SK-N-SH (cell line): ENCODE measurements at regions not wholly inside any gene's neighbourhood (a gene's known extent, or its start where the extent isn't known, plus 50 kb on each side); places are given as distances from the start of the nearest gene placed in this dataset.

Source experiments
- CTCF ChIA-PET: fragments of 300-600, 350-600 bp; formaldehyde crosslinking; extraction: SDS; loops from one replicate; lab custom pipeline; 2021; lab: Yijun Ruan, JAX
- POLR2A ChIA-PET: fragments of 350-600 bp; sonication (Branson Sonifier 250); formaldehyde crosslinking; extraction: SDS; loops from one replicate; lab custom pipeline; 2020; ENCODE audit warnings: antibody characterized with exemption, inconsistent platforms; lab: Yijun Ruan, JAX
- DNase-seq: peaks from one replicate; pipeline ENCODE4 v3.0.0; 2012
- H2AFZ ChIP-seq: fragments of 200-600 bp; sonication (generic); 2 replicates; pipeline ENCODE4 v1.8.1; 2016; ENCODE audit warnings: antibody characterized with exemption, mild to moderate bottlenecking, low read depth
- H3F3A ChIP-seq: fragments of 200-600 bp; sonication (generic); replicated peaks from 2 replicates; pipeline ENCODE3; 2016; ENCODE audit warnings: antibody characterized with exemption, mild to moderate bottlenecking; ENCODE audit not compliant: insufficient read depth
- H3K27ac ChIP-seq, 2 experiments: fragments of 200-500 bp in 1 of 2; fragments of 200-600 bp in 1 of 2; sonication (Bioruptor generic) in 1 of 2; sonication (generic), shearing (Covaris generic) in 1 of 2; 2 replicates each; pipeline versions ENCODE4 v1.5.1 to v1.6.1; 2014 to 2016; ENCODE audit warnings: low read depth in 2 of 2, inconsistent platforms in 1 of 2, low read length in 1 of 2, mild to moderate bottlenecking in 1 of 2, mixed read lengths in 1 of 2
- H3K27me3 ChIP-seq: fragments of 200-600 bp; sonication (generic), shearing (Covaris generic); 2 replicates; pipeline ENCODE4 v1.6.1; 2016; ENCODE audit warnings: mixed run types; ENCODE audit not compliant: insufficient read depth
- H3K36me3 ChIP-seq, 2 experiments: fragments of 200-500 bp in 1 of 2; fragments of 200-600 bp in 1 of 2; sonication (Bioruptor generic) in 1 of 2; sonication (generic) in 1 of 2; replicated peaks in 1 of 2; 2 replicates each; pipeline versions ENCODE3 to v1.5.1; 2014 to 2016; ENCODE audit warnings: low read length in 1 of 2, mild to moderate bottlenecking in 1 of 2; ENCODE audit not compliant: insufficient read depth in 2 of 2, control insufficient read depth in 1 of 2
- H3K4me1 ChIP-seq, 2 experiments: fragments of 200-500 bp in 1 of 2; fragments of 200-600 bp in 1 of 2; sonication (Bioruptor generic) in 1 of 2; sonication (generic), shearing (Covaris generic) in 1 of 2; 2 replicates each; pipeline versions ENCODE4 v1.5.1 to v1.6.1; 2014 to 2016; ENCODE audit warnings: low read depth in 1 of 2, low read length in 1 of 2, mixed run types in 1 of 2; ENCODE audit not compliant: insufficient read depth in 2 of 2, control insufficient read depth in 1 of 2
- H3K4me2 ChIP-seq: fragments of 200-600 bp; sonication (generic), shearing (Covaris generic); 2 replicates; pipeline ENCODE4 v1.6.1; 2017; ENCODE audit warnings: mixed run types
- H3K4me3 ChIP-seq, 2 experiments: fragments of 200-500 bp in 1 of 2; fragments of 200-600 bp in 1 of 2; sonication (Bioruptor generic) in 1 of 2; sonication (generic), shearing (Covaris generic) in 1 of 2; 2 replicates each; pipeline versions ENCODE4 v1.5.1 to v1.8.1; 2014 to 2016; ENCODE audit warnings: low read depth in 2 of 2, inconsistent platforms in 1 of 2, low read length in 1 of 2, mild to moderate bottlenecking in 1 of 2, mixed read lengths in 1 of 2, moderate library complexity in 1 of 2
- H3K79me2 ChIP-seq: fragments of 200-600 bp; sonication (generic); 2 replicates; pipeline ENCODE4 v1.8.1; 2017; ENCODE audit warnings: mild to moderate bottlenecking; ENCODE audit not compliant: insufficient read depth
- H3K9ac ChIP-seq: fragments of 200-600 bp; sonication (generic); 2 replicates; pipeline ENCODE4 v1.6.1; 2017; ENCODE audit warnings: mixed run types
- H3K9me2 ChIP-seq: fragments of 200-600 bp; sonication (generic); 2 replicates; pipeline ENCODE4 v1.6.1; 2017; ENCODE audit warnings: mixed run types
- H3K9me3 ChIP-seq: fragments of 200-600 bp; sonication (generic); 2 replicates; pipeline ENCODE4 v1.6.1; 2017; ENCODE audit warnings: mixed run types, mild to moderate bottlenecking, moderate library complexity
- H4K20me1 ChIP-seq: fragments of 200-600 bp; sonication (generic); 2 replicates; pipeline ENCODE4 v1.6.1; 2017; ENCODE audit warnings: mild to moderate bottlenecking, mixed run types; ENCODE audit not compliant: insufficient read depth
- CTCF ChIP-seq: fragments of 200-600 bp; sonication (generic); IDR thresholded peaks from 2 replicates; pipeline ENCODE4 v1.6.1; 2017; ENCODE audit warnings: antibody characterized with exemption, mild to moderate bottlenecking, moderate library complexity
- ELF1 ChIP-seq: IDR thresholded peaks from 2 replicates; pipeline ENCODE4 v1.4.0; 2012
- FOSL2 ChIP-seq: IDR thresholded peaks from 2 replicates; pipeline ENCODE4 v1.4.0; 2012; ENCODE audit warnings: low read depth, mild to moderate bottlenecking, moderate library complexity, borderline replicate concordance
- FOXJ3 ChIP-seq: sonication (generic); formaldehyde crosslinking; IDR thresholded peaks from 2 replicates; pipeline ENCODE4 v1.5.1; 2020; ENCODE audit warnings: mild to moderate bottlenecking, missing genetic modification reagents
- FOXM1 ChIP-seq: IDR thresholded peaks from 2 replicates; pipeline ENCODE4 v1.4.0; 2012; ENCODE audit warnings: low read depth, mild to moderate bottlenecking
- GABPA ChIP-seq: IDR thresholded peaks from 2 replicates; pipeline ENCODE4 v1.4.0; 2012; ENCODE audit warnings: low read depth, mild to moderate bottlenecking
- GATA2 ChIP-seq: sonication (generic); formaldehyde crosslinking; IDR thresholded peaks from 2 replicates; pipeline ENCODE4 v1.5.0; 2020; ENCODE audit warnings: mild to moderate bottlenecking, missing genetic modification reagents
- IRF3 ChIP-seq: fragments of 150-350 bp; IDR thresholded peaks from 2 replicates; pipeline ENCODE4 v1.6.1; 2016; ENCODE audit warnings: mild to moderate bottlenecking, low read depth, low read length
- PBX3 ChIP-seq: IDR thresholded peaks from 2 replicates; pipeline ENCODE4; 2012
- POLR2AphosphoS5 ChIP-seq: IDR thresholded peaks from 2 replicates; pipeline ENCODE4 v1.6.1; 2012; ENCODE audit warnings: low read depth, low read length
- RCOR1 ChIP-seq: fragments of 150-350 bp; IDR thresholded peaks from 2 replicates; pipeline ENCODE4 v1.6.1; 2017; ENCODE audit warnings: antibody characterized with exemption, low read length
- RXRA ChIP-seq: IDR thresholded peaks from 2 replicates; pipeline ENCODE4 v1.4.0; 2012; ENCODE audit warnings: low read depth, mild to moderate bottlenecking, borderline replicate concordance
- TCF12 ChIP-seq: IDR thresholded peaks from 2 replicates; pipeline ENCODE4 v1.4.0; 2012
- TEAD4 ChIP-seq: IDR thresholded peaks from 2 replicates; pipeline ENCODE4 v1.4.0; 2012; ENCODE audit warnings: mild to moderate bottlenecking, borderline replicate concordance; ENCODE audit not compliant: insufficient read depth
- USF1 ChIP-seq: IDR thresholded peaks from 2 replicates; pipeline ENCODE4 v1.4.0; 2012; ENCODE audit warnings: low read depth, borderline replicate concordance
- YY1 ChIP-seq: IDR thresholded peaks from 2 replicates; pipeline ENCODE4 v1.4.0; 2012; ENCODE audit warnings: low read depth, mild to moderate bottlenecking
- ZBTB33 ChIP-seq: IDR thresholded peaks from 2 replicates; pipeline ENCODE4 v1.4.0; 2012; ENCODE audit warnings: low read depth, borderline replicate concordance
- WGBS: methylation state at CpG from one replicate; pipeline ENCODE4 v1.1.6; 2017; ENCODE audit warnings: low lambda C conversion rate; 5-methylcytosine and 5-hydroxymethylcytosine counted together

- Histone ChIP-seq H3K4me2 (no peak overlapping the region), H3K9me2 (no peaks in the 10 kb centered on the region), H3K9ac (no peak overlapping the region), H3K36me3 (no peaks in the 10 kb centered on the region), H3K4me1 (no peaks in the 10 kb centered on the region), H3K27me3 (no peaks in the 10 kb centered on the region), H3K4me3 (no peak overlapping the region), H4K20me1 (no peaks in the 10 kb centered on the region), H3K27ac (no peak overlapping the region), H3F3A (no peaks in the 10 kb centered on the region), H3K9me3 (no peaks in the 10 kb centered on the region), H2AFZ (no peak overlapping the region), H3K79me2 (no peaks in the 10 kb centered on the region)
- DNase-seq: no peak
- TF ChIP-seq TCF12 (no peak), ELF1 (no peak), FOXJ3 (CRISPR knock-in tag) (no peak), TEAD4 (no peak), YY1 (no peak), GABPA (no peak), RCOR1 (no peak), IRF3 (no peak), CTCF (no peak), POLR2AphosphoS5 (no peak), GATA2 (CRISPR knock-in tag) (no peak), ZBTB33 (no peak), PBX3 (no peak), RXRA (no peak), USF1 (no peak), FOXM1 (no peak), FOSL2 (no peak)
- ChIA-PET POLR2A (no interaction called here), CTCF (no interaction called here)
- WGBS: 52% methylated on average over 2 of the region's 2 CpGs
These were observed 527.9 kb downstream of the DHX35 start for GRCh38 chr20:39489986-39490560.
